Kidney (tissue), 13 donors: ENCODE measurements at regions not wholly inside any gene's neighbourhood (a gene's known extent, or its start where the extent isn't known, plus 50 kb on each side); places are given as distances from the start of the nearest gene placed in this dataset.

Experiments
- DNase-seq, 5 donors: peaks; one replicate each; pipeline ENCODE4 v3.0.0-alpha.2; 2013 to 2020
- FAIRE-seq: peaks from 2 replicates; lab custom pipeline; 2012; peaks lifted over from hg19 to GRCh38; lab: Jason Lieb, UNC
- H3K27ac ChIP-seq, 2 donors: one replicate each; pipeline ENCODE4 v1.7.0; 2013; ENCODE audit warnings: low read depth in 2 of 2, low read length in 2 of 2, inconsistent platforms in 1 of 2
- H3K27me3 ChIP-seq: one replicate; pipeline ENCODE4 v1.7.1; 2013; ENCODE audit warnings: low read length, inconsistent platforms; ENCODE audit not compliant: control insufficient read depth, insufficient read depth
- H3K36me3 ChIP-seq, 3 donors: one replicate each; pipeline versions ENCODE4 v1.7.0 to v1.7.1; 2013; ENCODE audit warnings: low read length in 3 of 3, control low read depth in 1 of 3, inconsistent platforms in 1 of 3; ENCODE audit not compliant: insufficient read depth in 3 of 3, control insufficient read depth in 2 of 3
- H3K4me1 ChIP-seq, 3 donors: one replicate each; pipeline versions ENCODE4 v1.7.0 to v1.7.1; 2013; ENCODE audit warnings: low read length in 3 of 3, inconsistent platforms in 1 of 3, low read depth in 1 of 3; ENCODE audit not compliant: control insufficient read depth in 2 of 3, insufficient read depth in 2 of 3
- H3K4me3 ChIP-seq, 3 donors: one replicate each; pipeline versions ENCODE4 v1.7.0 to v1.8.1; 2013; ENCODE audit warnings: low read length in 3 of 3, control low read depth in 1 of 3, inconsistent platforms in 1 of 3
- H3K9ac ChIP-seq, 3 donors: one replicate each; pipeline versions ENCODE4 v1.7.0 to v1.7.1; 2013; ENCODE audit warnings: low read length in 3 of 3, control low read depth in 1 of 3, inconsistent platforms in 1 of 3
- H3K9me3 ChIP-seq, 3 donors: one replicate each; pipeline versions ENCODE4 v1.7.0 to v1.7.1; 2013; ENCODE audit warnings: low read length in 3 of 3, control low read depth in 1 of 3, inconsistent platforms in 1 of 3; ENCODE audit not compliant: control insufficient read depth in 2 of 3, insufficient read depth in 1 of 3
- CTCF ChIP-seq: IDR thresholded peaks from 3 replicates; pipeline ENCODE4 v1.5.1; 2012; ENCODE audit warnings: mild to moderate bottlenecking, moderate library complexity, borderline replicate concordance; ENCODE audit not compliant: insufficient read depth; ENCODE audit errors: extremely low read depth
- intact Hi-C: fragments of 100-400 bp; cut with DNase I; formaldehyde crosslinking; loops from one replicate; pipeline ENCODE4 v1.11.1; 2022
- donor health status: control.
- donor health status: control.
- donor health status: control.
- donor health status: control.
- donor health status: control.
- donor health status: DM: yes; HTN: yes; CAD: no.
- donor health status: Normal renal cell carcinoma (clear cell type).

GRCh38 chr18:14905350-14905749 lies 157.4 kb downstream of the ANKRD30B start:
- DNase-seq = no peak

GRCh38 chr18:14905979-14906378 lies 158.0 kb downstream of the ANKRD30B start:
- Histone ChIP-seq H3K4me3 (no peak overlapping the region), H3K36me3 (no peaks in the 10 kb centered on the region), H3K27me3 (no peaks in the 10 kb centered on the region), H3K4me1 (no peaks in the 10 kb centered on the region), H3K9ac (no peak overlapping the region), H3K27ac (no peak overlapping the region), H3K9me3 (no peaks in the 10 kb centered on the region)
- no peak for TF ChIP-seq CTCF
- DNase-seq (no peak), FAIRE-seq (no peak)
- intact Hi-C loops = no loop called here

More at GRCh38 chr18:14905350-14905749, 157.4 kb downstream of the ANKRD30B start:
- Histone ChIP-seq H3K36me3 (no peaks in the 10 kb centered on the region), H3K9ac (no peak overlapping the region), H3K27me3 (no peaks in the 10 kb centered on the region), H3K9me3 (no peaks in the 10 kb centered on the region), H3K27ac (no peak overlapping the region), H3K4me3 (no peak overlapping the region), H3K4me1 (no peaks in the 10 kb centered on the region)
- intact Hi-C loops = no loop called here
- no peak for FAIRE-seq
- no peak for TF ChIP-seq CTCF

GRCh38 chr18:14907420-14907819 lies 159.4 kb downstream of the ANKRD30B start:
- H3K36me3 ChIP-seq = no peaks in the 10 kb centered on the region
- no peak overlapping the region for H3K9ac ChIP-seq
- H3K27me3 ChIP-seq = no peaks in the 10 kb centered on the region
- FAIRE-seq = no peak
- DNase-seq = peak in 1 of 5 donors; percentile 44
- H3K9me3 ChIP-seq = no peaks in the 10 kb centered on the region
- no peak for TF ChIP-seq CTCF
- no peak overlapping the region for H3K27ac ChIP-seq
- no peaks in the 10 kb centered on the region for H3K4me1 ChIP-seq
- intact Hi-C loops = no loop called here
- H3K4me3 ChIP-seq = no peak overlapping the region

- TF ChIP-seq CTCF = no peak
Observed at GRCh38 chr18:14908541-14908940, 160.6 kb downstream of the ANKRD30B start.

More at GRCh38 chr18:14908541-14908940, 160.6 kb downstream of the ANKRD30B start:
- FAIRE-seq (no peak), DNase-seq (no peak)
- H3K27ac ChIP-seq = no peak overlapping the region
- H3K36me3 ChIP-seq = no peaks in the 10 kb centered on the region
- no peaks in the 10 kb centered on the region for H3K4me1 ChIP-seq
- H3K4me3 ChIP-seq = no peak overlapping the region
- intact Hi-C loops = no loop called here
- no peaks in the 10 kb centered on the region for H3K27me3 ChIP-seq
- no peaks in the 10 kb centered on the region for H3K9me3 ChIP-seq
- H3K9ac ChIP-seq = no peak overlapping the region
